ENCODE measurements at regions not wholly inside any gene's neighbourhood (a gene's known extent, or its start where the extent isn't known, plus 50 kb on each side); places are given as distances from the start of the nearest gene placed in this dataset.

GRCh38 chr5:174844971-174845370 is 120.6 kb downstream of the MSX2 start:
- TF ChIP-seq CTCF (conservative IDR thresholded peaks at IDR 0.05; ENCODE audit: low read depth, low read length): no peak
- no peak for TF ChIP-seq POLR2A (IDR thresholded peaks at IDR 0.05; ENCODE audit: low read depth, low read length)
- no peak for TF ChIP-seq CEBPB (IDR thresholded peaks at IDR 0.05; ENCODE audit: low read depth, low read length)
- TF ChIP-seq BHLHE40 (IDR thresholded peaks at IDR 0.05; ENCODE audit: low read depth, low read length): no peak
- no peak for TF ChIP-seq CHD1 (IDR thresholded peaks at IDR 0.05; ENCODE audit: low read depth, low read length)
- no peak for TF ChIP-seq FOS (IDR thresholded peaks at IDR 0.05; ENCODE audit: low read depth, low read length)
- TF ChIP-seq RAD21 (IDR thresholded peaks at IDR 0.05; ENCODE audit: low read length): no peak
- TF ChIP-seq RFX5 (IDR thresholded peaks at IDR 0.05; ENCODE audit: low read depth, low read length): no peak
- no peak for TF ChIP-seq SMC3 (IDR thresholded peaks at IDR 0.05; ENCODE audit: low read depth, low read length)
- no peak for TF ChIP-seq USF2 (IDR thresholded peaks at IDR 0.05; ENCODE audit: low read depth, low read length)
- TF ChIP-seq RCOR1 (IDR thresholded peaks at IDR 0.05; ENCODE audit: insufficient replicate concordance, low read length): no peak
- no peak for TF ChIP-seq MAFK (IDR thresholded peaks at IDR 0.05; ENCODE audit: low read depth, low read length)
- TF ChIP-seq NFE2L2 (IDR thresholded peaks at IDR 0.05; ENCODE audit: low read depth, low read length): no peak
